Neural cell (in vitro differentiated cells): ENCODE measurements at regions not wholly inside any gene's neighbourhood (a gene's known extent, or its start where the extent isn't known, plus 50 kb on each side); places are given as distances from the start of the nearest gene placed in this dataset.

ENCODE experiments used
- EP300 ChIP-seq: fragments of 450-650 bp; conservative IDR thresholded peaks from 2 replicates; pipeline ENCODE4 v1.6.1; 2014; ENCODE audit warnings: antibody characterized with exemption, mild to moderate bottlenecking, moderate library complexity; ENCODE audit not compliant: poor library complexity, severe bottlenecking
- POLR2AphosphoS5 ChIP-seq: IDR thresholded peaks from 2 replicates; pipeline ENCODE4 v1.6.1; 2012
- TAF1 ChIP-seq: IDR thresholded peaks from 2 replicates; pipeline ENCODE4 v1.6.1; 2012; ENCODE audit warnings: low read depth
- TF ChIP-seq, protein P1 (sequence below): fragments of 450-650 bp; IDR thresholded peaks from 2 replicates; pipeline ENCODE4 v1.5.1; 2014; ENCODE audit warnings: antibody characterized with exemption, mild to moderate bottlenecking, moderate library complexity; ENCODE audit not compliant: poor library complexity, severe bottlenecking
- TF ChIP-seq, protein P2 (sequence below): IDR thresholded peaks from 2 replicates; pipeline ENCODE4 v1.6.1; 2012; ENCODE audit warnings: borderline replicate concordance

DNA sequence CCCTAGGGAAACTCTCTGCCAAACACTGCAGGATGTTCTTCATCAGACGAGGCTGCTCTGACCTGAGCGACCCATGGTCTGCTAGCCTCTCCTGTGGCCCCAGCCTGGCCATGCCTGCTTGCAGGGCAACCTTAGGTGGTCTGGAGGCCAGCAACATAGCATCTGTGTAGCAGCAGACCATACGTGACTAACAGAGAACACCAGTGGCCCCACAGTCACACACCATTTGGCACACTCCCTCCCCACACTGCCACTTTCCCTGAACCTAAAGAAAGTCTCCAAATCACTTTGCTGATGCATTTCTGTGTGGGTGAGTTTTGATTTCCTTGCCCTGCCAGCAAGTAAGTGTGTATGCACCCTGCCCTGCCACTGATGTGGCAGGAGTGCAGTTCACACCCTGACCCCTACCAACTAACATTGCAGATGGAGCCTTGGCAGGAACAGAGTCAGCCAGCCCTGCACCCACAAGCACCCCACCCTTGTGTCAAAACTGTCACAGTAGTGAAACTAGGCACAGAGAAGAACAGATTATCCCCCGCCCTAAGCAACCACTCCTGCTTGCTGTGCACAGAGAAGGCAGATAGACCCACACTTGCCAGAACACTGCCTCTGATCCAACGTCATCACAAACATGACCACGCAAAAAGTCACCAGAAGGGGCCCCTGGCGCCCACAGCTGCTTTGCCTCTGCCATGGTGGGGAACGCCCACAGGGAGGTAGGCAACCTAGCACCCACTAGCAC, 249.1 kb downstream of the SPIN4 start:
- TF ChIP-seq, protein P1, sequence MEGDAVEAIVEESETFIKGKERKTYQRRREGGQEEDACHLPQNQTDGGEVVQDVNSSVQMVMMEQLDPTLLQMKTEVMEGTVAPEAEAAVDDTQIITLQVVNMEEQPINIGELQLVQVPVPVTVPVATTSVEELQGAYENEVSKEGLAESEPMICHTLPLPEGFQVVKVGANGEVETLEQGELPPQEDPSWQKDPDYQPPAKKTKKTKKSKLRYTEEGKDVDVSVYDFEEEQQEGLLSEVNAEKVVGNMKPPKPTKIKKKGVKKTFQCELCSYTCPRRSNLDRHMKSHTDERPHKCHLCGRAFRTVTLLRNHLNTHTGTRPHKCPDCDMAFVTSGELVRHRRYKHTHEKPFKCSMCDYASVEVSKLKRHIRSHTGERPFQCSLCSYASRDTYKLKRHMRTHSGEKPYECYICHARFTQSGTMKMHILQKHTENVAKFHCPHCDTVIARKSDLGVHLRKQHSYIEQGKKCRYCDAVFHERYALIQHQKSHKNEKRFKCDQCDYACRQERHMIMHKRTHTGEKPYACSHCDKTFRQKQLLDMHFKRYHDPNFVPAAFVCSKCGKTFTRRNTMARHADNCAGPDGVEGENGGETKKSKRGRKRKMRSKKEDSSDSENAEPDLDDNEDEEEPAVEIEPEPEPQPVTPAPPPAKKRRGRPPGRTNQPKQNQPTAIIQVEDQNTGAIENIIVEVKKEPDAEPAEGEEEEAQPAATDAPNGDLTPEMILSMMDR = no peak
- TF ChIP-seq POLR2AphosphoS5 (no peak), EP300 (no peak), TAF1 (no peak)
- TF ChIP-seq, protein P2, sequence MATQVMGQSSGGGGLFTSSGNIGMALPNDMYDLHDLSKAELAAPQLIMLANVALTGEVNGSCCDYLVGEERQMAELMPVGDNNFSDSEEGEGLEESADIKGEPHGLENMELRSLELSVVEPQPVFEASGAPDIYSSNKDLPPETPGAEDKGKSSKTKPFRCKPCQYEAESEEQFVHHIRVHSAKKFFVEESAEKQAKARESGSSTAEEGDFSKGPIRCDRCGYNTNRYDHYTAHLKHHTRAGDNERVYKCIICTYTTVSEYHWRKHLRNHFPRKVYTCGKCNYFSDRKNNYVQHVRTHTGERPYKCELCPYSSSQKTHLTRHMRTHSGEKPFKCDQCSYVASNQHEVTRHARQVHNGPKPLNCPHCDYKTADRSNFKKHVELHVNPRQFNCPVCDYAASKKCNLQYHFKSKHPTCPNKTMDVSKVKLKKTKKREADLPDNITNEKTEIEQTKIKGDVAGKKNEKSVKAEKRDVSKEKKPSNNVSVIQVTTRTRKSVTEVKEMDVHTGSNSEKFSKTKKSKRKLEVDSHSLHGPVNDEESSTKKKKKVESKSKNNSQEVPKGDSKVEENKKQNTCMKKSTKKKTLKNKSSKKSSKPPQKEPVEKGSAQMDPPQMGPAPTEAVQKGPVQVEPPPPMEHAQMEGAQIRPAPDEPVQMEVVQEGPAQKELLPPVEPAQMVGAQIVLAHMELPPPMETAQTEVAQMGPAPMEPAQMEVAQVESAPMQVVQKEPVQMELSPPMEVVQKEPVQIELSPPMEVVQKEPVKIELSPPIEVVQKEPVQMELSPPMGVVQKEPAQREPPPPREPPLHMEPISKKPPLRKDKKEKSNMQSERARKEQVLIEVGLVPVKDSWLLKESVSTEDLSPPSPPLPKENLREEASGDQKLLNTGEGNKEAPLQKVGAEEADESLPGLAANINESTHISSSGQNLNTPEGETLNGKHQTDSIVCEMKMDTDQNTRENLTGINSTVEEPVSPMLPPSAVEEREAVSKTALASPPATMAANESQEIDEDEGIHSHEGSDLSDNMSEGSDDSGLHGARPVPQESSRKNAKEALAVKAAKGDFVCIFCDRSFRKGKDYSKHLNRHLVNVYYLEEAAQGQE = no peak
